ENCODE measurements at regions not wholly inside any gene's neighbourhood (a gene's known extent, or its start where the extent isn't known, plus 50 kb on each side); places are given as distances from the start of the nearest gene placed in this dataset.

GRCh38 chr2:7845332-7845731, 836.5 kb upstream of the ID2 start:
- TF ChIP-seq POLR2A (IDR thresholded peaks at IDR 0.05) = no peak
- TF ChIP-seq CTCF (IDR thresholded peaks at IDR 0.05 in 4 of 5, conservative IDR thresholded peaks at IDR 0.05 in 1 of 5) = no peak
